KBM-7 (cell line): ENCODE measurements at regions not wholly inside any gene's neighbourhood (a gene's known extent, or its start where the extent isn't known, plus 50 kb on each side); places are given as distances from the start of the nearest gene placed in this dataset.
A peak's percentile ranks its signal among the peaks of the same experiment; 100 is the strongest.

Experiments
- DNase-seq: peaks from one replicate; pipeline ENCODE4 v3.0.0-alpha.2; 2015
- in situ Hi-C: fragments of 300-500 bp; cut with MboI; formaldehyde crosslinking; loops from 2 replicates; pipeline ENCODE4 v1.14.3; 2020; ENCODE audit warnings: low sequenced_read_pairs, low pct_unique_long_range_greater_than_20kb, mixed read lengths

- no peak for DNase-seq
- in situ Hi-C loops, result no loop called here
Observed at GRCh38 chr4:175339100-175339707, 421.0 kb downstream of the ADAM29 start.

- no peak for DNase-seq
- in situ Hi-C loops, result no loop called here
Observed at GRCh38 chr4:175341203-175341755, 423.1 kb downstream of the ADAM29 start.

- no peak for DNase-seq
- in situ Hi-C loops, result no loop called here
Observed at GRCh38 chr4:175346376-175346775, 428.2 kb downstream of the ADAM29 start.

GRCh38 chr4:175350246-175350645 is 432.1 kb downstream of the ADAM29 start:
- no peak for DNase-seq
- in situ Hi-C loops, result no loop called here

GRCh38 chr4:175351473-175351872 is 433.3 kb downstream of the ADAM29 start:
- DNase-seq, result no peak
- in situ Hi-C loops, result no loop called here

- in situ Hi-C loops, result no loop called here
- DNase-seq, result no peak
Observed at GRCh38 chr4:175369087-175369486, 443.0 kb downstream of the GPM6A start.

GRCh38 chr4:175371091-175371490 is 441.0 kb downstream of the GPM6A start:
- DNase-seq, result no peak
- in situ Hi-C loops, result no loop called here

- DNase-seq, result no peak
- in situ Hi-C loops, result no loop called here
Observed at GRCh38 chr4:175373031-175373430, 439.0 kb downstream of the GPM6A start.

- DNase-seq, result no peak
- in situ Hi-C loops, result no loop called here
Observed at GRCh38 chr4:175374459-175374858, 437.6 kb downstream of the GPM6A start.

GRCh38 chr4:175376287-175376977 is 435.6 kb downstream of the GPM6A start:
- in situ Hi-C loops, result no loop called here
- no peak for DNase-seq

GRCh38 chr4:175377203-175377602 is 434.9 kb downstream of the GPM6A start:
- in situ Hi-C loops, result no loop called here
- no peak for DNase-seq

- DNase-seq, result no peak
- in situ Hi-C loops, result no loop called here
Observed at GRCh38 chr4:175378372-175378771, 433.7 kb downstream of the GPM6A start.

GRCh38 chr4:175380841-175381240 is 431.2 kb downstream of the GPM6A start:
- no peak for DNase-seq
- in situ Hi-C loops, result no loop called here

- in situ Hi-C loops, result no loop called here
- DNase-seq, result no peak
Observed at GRCh38 chr4:175385797-175386196, 426.3 kb downstream of the GPM6A start.

- in situ Hi-C loops, result no loop called here
- DNase-seq, result no peak
Observed at GRCh38 chr4:175386776-175387507, 425.1 kb downstream of the GPM6A start.

- DNase-seq, result peak; percentile 85
- in situ Hi-C loops, result no loop called here
Observed at GRCh38 chr4:175394208-175394607, 417.9 kb downstream of the GPM6A start.

GRCh38 chr4:175405961-175406360 is 406.1 kb downstream of the GPM6A start:
- in situ Hi-C loops, result no loop called here
- DNase-seq, result peak; percentile 72

- DNase-seq, result no peak
- in situ Hi-C loops, result no loop called here
Observed at GRCh38 chr4:175407926-175408325, 404.1 kb downstream of the GPM6A start.

GRCh38 chr4:175411251-175411650 is 400.8 kb downstream of the GPM6A start:
- no peak for DNase-seq
- in situ Hi-C loops, result no loop called here

- DNase-seq, result no peak
- in situ Hi-C loops, result no loop called here
Observed at GRCh38 chr4:175412161-175412560, 399.9 kb downstream of the GPM6A start.
